ENCODE measurements at regions not wholly inside any gene's neighbourhood (a gene's known extent, or its start where the extent isn't known, plus 50 kb on each side); places are given as distances from the start of the nearest gene placed in this dataset.

- TF ChIP-seq PHF20 (CRISPR knock-in tag; IDR thresholded peaks at IDR 0.05) (no peak), NR2C2 (CRISPR knock-in tag; IDR thresholded peaks at IDR 0.05; ENCODE audit: borderline replicate concordance) (no peak), ZFP37 (CRISPR knock-in tag; IDR thresholded peaks at IDR 0.05; ENCODE audit: borderline replicate concordance) (no peak), ZBTB10 (CRISPR knock-in tag; IDR thresholded peaks at IDR 0.05; ENCODE audit: borderline replicate concordance) (no peak), ZNF451 (CRISPR knock-in tag; IDR thresholded peaks at IDR 0.05) (no peak), HNRNPL (IDR thresholded peaks at IDR 0.05; ENCODE audit: low read depth, low read length) (no peak)
Observed at GRCh38 chr12:123097561-123098084, 53.3 kb downstream of the PITPNM2 start.

Measured in HepG2 (cell line).